HG03139 (cell line): ENCODE measurements at regions not wholly inside any gene's neighbourhood (a gene's known extent, or its start where the extent isn't known, plus 50 kb on each side); places are given as distances from the start of the nearest gene placed in this dataset.
"Not testable (repeated sequence)": the region's sequence is repeated elsewhere in the genome, so short reads cannot be mapped to it uniquely, and the experiment has no call there.

Source experiments
- ATAC-seq: cut with Tn5 transposase; IDR thresholded peaks from one replicate; pipeline ENCODE4 v1.9.1; 2021; ENCODE audit not compliant: unreplicated experiment

- not testable (repeated sequence) for ATAC-seq
Measured at GRCh38 chr9:40939201-40939887, 189.1 kb downstream of the FOXD4L6 start.

- no peak for ATAC-seq
Measured at GRCh38 chr9:40935336-40935735, 193.1 kb downstream of the FOXD4L6 start.

GRCh38 chr9:40934480-40934879 lies 194.0 kb downstream of the FOXD4L6 start:
- not testable (repeated sequence) for ATAC-seq

GRCh38 chr9:40930426-40930825 lies 198.1 kb downstream of the FOXD4L6 start:
- ATAC-seq = not testable (repeated sequence)

- ATAC-seq = not testable (repeated sequence)
Measured at GRCh38 chr9:40929488-40929845, 199.0 kb downstream of the FOXD4L6 start.

- no peak for ATAC-seq
Measured at GRCh38 chr9:40928803-40929487, 199.5 kb downstream of the FOXD4L6 start.

GRCh38 chr9:40927851-40928802 lies 200.4 kb downstream of the FOXD4L6 start:
- ATAC-seq = no peak

- no peak for ATAC-seq
Measured at GRCh38 chr9:40927260-40927631, 201.2 kb downstream of the FOXD4L6 start.

GRCh38 chr9:40926404-40927259 lies 201.8 kb downstream of the FOXD4L6 start:
- ATAC-seq = no peak

GRCh38 chr9:40925149-40925548 lies 203.3 kb downstream of the FOXD4L6 start:
- no peak for ATAC-seq

GRCh38 chr9:40916399-40916783 lies 212.1 kb downstream of the FOXD4L6 start:
- not testable (repeated sequence) for ATAC-seq

- not testable (repeated sequence) for ATAC-seq
Measured at GRCh38 chr9:40915660-40916398, 212.7 kb downstream of the FOXD4L6 start.

GRCh38 chr9:40914772-40915659 lies 213.5 kb downstream of the FOXD4L6 start:
- no peak for ATAC-seq

- no peak for ATAC-seq
Measured at GRCh38 chr9:40913928-40914673, 214.4 kb downstream of the FOXD4L6 start.

GRCh38 chr9:40913096-40913719 lies 215.3 kb downstream of the FOXD4L6 start:
- no peak for ATAC-seq

- ATAC-seq = not testable (repeated sequence)
Measured at GRCh38 chr9:40912679-40913078, 215.8 kb downstream of the FOXD4L6 start.

- ATAC-seq = no peak
Measured at GRCh38 chr9:40911647-40912046, 216.8 kb downstream of the FOXD4L6 start.

- ATAC-seq = not testable (repeated sequence)
Measured at GRCh38 chr9:40910995-40911394, 217.5 kb downstream of the FOXD4L6 start.
